K562 (cell line): ENCODE measurements at regions not wholly inside any gene's neighbourhood (a gene's known extent, or its start where the extent isn't known, plus 50 kb on each side); places are given as distances from the start of the nearest gene placed in this dataset.

Experiments used
- ATAC-seq: fragments of 200-7000 bp; cut with Tn5 transposase; 3 replicates; pipeline ENCODE4 v1.9.1; 2020; ENCODE audit warnings: moderate library complexity
- BruUV-seq: library from RNA; stranded (reverse); fragments of 400-500 nt; replicated peaks from 2 replicates; lab custom pipeline; 2021; lab: Mats Ljungman, UMichigan
- CTCF ChIA-PET: fragments of 300-600 bp; formaldehyde crosslinking; extraction: SDS; loops from one replicate; lab custom pipeline; 2021; ENCODE audit warnings: low intra/inter-chr PET ratio; lab: Yijun Ruan, JAX
- POLR2A ChIA-PET: fragments of 300-600, 350-650 bp; sonication (Branson Sonifier 250); formaldehyde crosslinking; extraction: SDS; loops from one replicate; lab custom pipeline; 2021; ENCODE audit warnings: antibody characterized with exemption, inconsistent platforms; lab: Yijun Ruan, JAX
- DNase-seq, 4 experiments: peaks; one replicate each; pipeline versions ENCODE4 v3.0.0 to v3.0.0-alpha.2; 2011 to 2018; ENCODE audit warnings: low spot score in 3 of 4, mixed read lengths in 3 of 4; ENCODE audit errors: extremely low read depth in 1 of 4
- FAIRE-seq: peaks from 2 replicates; lab custom pipeline; 2011; peaks lifted over from hg19 to GRCh38; lab: Jason Lieb, UNC
- H2AFZ ChIP-seq: 2 replicates; pipeline ENCODE4 v1.6.0; 2011; ENCODE audit warnings: low read depth, low read length, control low read depth, inconsistent platforms
- H3K27ac ChIP-seq: fragments of 200-600 bp; 3 replicates; pipeline ENCODE4 v1.8.0; 2011; ENCODE audit warnings: low read depth, mild to moderate bottlenecking, control low read depth, inconsistent platforms, low read length, moderate library complexity, mixed read lengths; ENCODE audit errors: extremely low read depth
- H3K27me3 ChIP-seq, 2 experiments: fragments of 300-600 bp in 1 of 2; 2 replicates in 1 of 2; 3 replicates in 1 of 2; pipeline versions ENCODE4 v1.6.0 to v1.8.0; 2011; ENCODE audit warnings: inconsistent platforms in 2 of 2, low read length in 2 of 2, mild to moderate bottlenecking in 1 of 2, mixed read lengths in 1 of 2, moderate library complexity in 1 of 2; ENCODE audit not compliant: control insufficient read depth in 2 of 2, insufficient read depth in 2 of 2
- H3K36me3 ChIP-seq: fragments of 300-600 bp; 3 replicates; pipeline ENCODE4 v1.8.0; 2011; ENCODE audit warnings: mild to moderate bottlenecking, low read length, inconsistent platforms; ENCODE audit not compliant: control insufficient read depth, insufficient read depth
- H3K4me1 ChIP-seq, 2 experiments: fragments of 200-600 bp in 1 of 2; replicated peaks in 1 of 2; 2 replicates in 1 of 2; 3 replicates in 1 of 2; pipeline versions ENCODE4 v1.5.1 to v1.8.0; 2011; ENCODE audit warnings: inconsistent platforms in 2 of 2, low read length in 2 of 2, mild to moderate bottlenecking in 1 of 2, mixed read lengths in 1 of 2, moderate library complexity in 1 of 2; ENCODE audit not compliant: control insufficient read depth in 2 of 2, insufficient read depth in 2 of 2
- H3K4me2 ChIP-seq: 2 replicates; pipeline ENCODE4 v1.6.1; 2011; ENCODE audit warnings: low read length, control low read depth, inconsistent platforms, mixed read lengths; ENCODE audit not compliant: insufficient read depth
- H3K4me3 ChIP-seq: fragments of 200-600 bp; sonication (generic), shearing (Covaris generic); 2 replicates; pipeline ENCODE4 v1.5.1; 2016; ENCODE audit warnings: control low read depth, inconsistent platforms
- H3K79me2 ChIP-seq: fragments of 200-600 bp; 3 replicates; pipeline ENCODE4 v1.8.0; 2011; ENCODE audit warnings: low read length, inconsistent platforms; ENCODE audit not compliant: control insufficient read depth, insufficient read depth
- H3K9ac ChIP-seq, 2 experiments: 2 replicates each; pipeline versions ENCODE4 v1.6.0 to v1.6.1; 2011; ENCODE audit warnings: low read depth in 2 of 2, low read length in 2 of 2, control low read depth in 1 of 2, inconsistent platforms in 1 of 2, mild to moderate bottlenecking in 1 of 2, mixed read lengths in 1 of 2; ENCODE audit not compliant: insufficient read depth in 1 of 2
- H3K9me1 ChIP-seq: one replicate; pipeline ENCODE4 v1.6.0; 2011; ENCODE audit warnings: inconsistent platforms, mild to moderate bottlenecking, low read length, moderate library complexity; ENCODE audit not compliant: control insufficient read depth, insufficient read depth
- H3K9me3 ChIP-seq: replicated peaks from 2 replicates; pipeline ENCODE4 v1.5.1; 2011; ENCODE audit warnings: low read depth, low read length, inconsistent platforms; ENCODE audit not compliant: control insufficient read depth, insufficient read depth
- H4K20me1 ChIP-seq: replicated peaks from 2 replicates; pipeline ENCODE4 v1.6.1; 2011; ENCODE audit warnings: low read length, inconsistent platforms, mixed read lengths; ENCODE audit not compliant: control insufficient read depth, insufficient read depth
- CXXC5 ChIP-seq: fragments of 250-450 bp; sonication (Bioruptor Pico); IDR thresholded peaks from 2 replicates; pipeline ENCODE4 v1.8.0; 2022; ENCODE audit warnings: inconsistent platforms, mild to moderate bottlenecking, moderate library complexity
- DEAF1 ChIP-seq: fragments of 450-650 bp; formaldehyde crosslinking; IDR thresholded peaks from 2 replicates; pipeline ENCODE4 v1.4.0; 2020; ENCODE audit warnings: mild to moderate bottlenecking, moderate library complexity
- NCOR1 ChIP-seq: fragments of 450-650 bp; IDR thresholded peaks from 2 replicates; pipeline ENCODE4 v1.6.1; 2016; ENCODE audit warnings: mild to moderate bottlenecking, moderate library complexity
- RBFOX2 ChIP-seq: fragments of 200-400 bp; formaldehyde crosslinking; IDR thresholded peaks from 2 replicates; pipeline ENCODE4 v1.6.1; 2017; ENCODE audit warnings: low read depth, mild to moderate bottlenecking, low read length, moderate library complexity
- RBM34 ChIP-seq: fragments of 200-400 bp; formaldehyde crosslinking; IDR thresholded peaks from 2 replicates; pipeline ENCODE4 v1.6.1; 2018; ENCODE audit warnings: low read length, borderline replicate concordance; ENCODE audit not compliant: insufficient read depth
- SIN3B ChIP-seq: fragments of 450-650 bp; IDR thresholded peaks from 2 replicates; pipeline ENCODE4 v1.6.1; 2017; ENCODE audit warnings: low read depth, mild to moderate bottlenecking, moderate library complexity
- ZNF407 ChIP-seq: fragments of 450-650 bp; IDR thresholded peaks from 2 replicates; pipeline ENCODE4 v1.6.1; 2016; ENCODE audit warnings: low read depth
- ZNF436 ChIP-seq: fragments of 250-450, 450-650 bp; sonication (Bioruptor Pico); formaldehyde crosslinking; IDR thresholded peaks from 2 replicates; pipeline ENCODE4 v1.7.0; 2020; ENCODE audit warnings: mild to moderate bottlenecking
- WGBS: fragments of 100-300 bp; shearing (Covaris generic); methylation state at CpG from one replicate; pipeline ENCODE4 v1.1.6; 2016; ENCODE audit warnings: low coverage, mixed read lengths; ENCODE audit not compliant: insufficient coverage; ENCODE audit errors: missing lambda C conversion rate; 5-methylcytosine and 5-hydroxymethylcytosine counted together
- in situ Hi-C: fragments of 300-500 bp; cut with MboI; formaldehyde crosslinking; loops from 4 replicates; pipeline ENCODE4 v1.15.0; 2018; ENCODE audit warnings: inconsistent platforms, mixed read lengths
- intact Hi-C: fragments of 100-400 bp; cut with micrococcal nuclease; formaldehyde crosslinking; loops from 2 replicates; pipeline ENCODE4 v1.14.2; 2022
- TF ChIP-seq, protein P1 (sequence below): fragments of 450-650 bp; IDR thresholded peaks from 2 replicates; pipeline ENCODE4 v1.6.1; 2016; ENCODE audit warnings: low read depth, mild to moderate bottlenecking, moderate library complexity

DNA sequence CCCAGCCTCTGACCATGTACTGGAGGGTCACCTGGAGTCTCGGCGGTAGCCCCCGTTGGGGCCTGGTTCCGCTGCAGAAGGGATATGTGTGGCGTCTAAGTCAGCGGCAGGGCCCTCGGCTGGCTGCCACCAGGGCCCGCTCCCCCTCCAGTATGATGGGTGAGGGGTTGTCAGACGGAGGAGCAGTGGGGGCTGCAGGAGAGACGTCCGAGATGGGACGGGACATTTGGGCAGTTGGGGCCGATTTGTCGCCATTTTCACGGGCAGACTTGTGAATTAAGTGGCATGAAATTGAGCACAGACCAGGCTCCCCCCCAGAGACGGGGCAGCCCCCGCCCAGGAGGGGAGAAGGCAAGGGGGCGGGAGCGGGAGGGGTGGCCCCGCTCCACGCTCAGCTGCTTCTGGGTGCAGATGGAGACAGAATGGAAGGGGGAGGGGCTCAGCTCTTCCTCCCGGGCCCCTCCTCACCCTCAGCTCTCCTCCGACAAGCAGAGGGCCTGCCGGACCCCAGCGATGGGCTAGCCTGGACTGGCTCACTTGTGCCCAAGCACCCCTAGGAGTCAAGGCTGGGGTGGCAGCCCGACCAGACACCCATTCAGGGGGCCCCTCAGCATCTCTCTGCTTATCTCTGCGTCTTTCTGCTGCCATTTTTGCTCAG lies 52.7 kb upstream of the LHX1 start (continued):
- TF ChIP-seq ZNF436 (CRISPR knock-in tag) = no peak
- TF ChIP-seq NCOR1 = no peak
- TF ChIP-seq SIN3B = no peak
- no peak for TF ChIP-seq CXXC5
- TF ChIP-seq RBFOX2 = no peak
- TF ChIP-seq RBM34 = no peak
- no peak for TF ChIP-seq DEAF1 (CRISPR knock-in tag)

DNA sequence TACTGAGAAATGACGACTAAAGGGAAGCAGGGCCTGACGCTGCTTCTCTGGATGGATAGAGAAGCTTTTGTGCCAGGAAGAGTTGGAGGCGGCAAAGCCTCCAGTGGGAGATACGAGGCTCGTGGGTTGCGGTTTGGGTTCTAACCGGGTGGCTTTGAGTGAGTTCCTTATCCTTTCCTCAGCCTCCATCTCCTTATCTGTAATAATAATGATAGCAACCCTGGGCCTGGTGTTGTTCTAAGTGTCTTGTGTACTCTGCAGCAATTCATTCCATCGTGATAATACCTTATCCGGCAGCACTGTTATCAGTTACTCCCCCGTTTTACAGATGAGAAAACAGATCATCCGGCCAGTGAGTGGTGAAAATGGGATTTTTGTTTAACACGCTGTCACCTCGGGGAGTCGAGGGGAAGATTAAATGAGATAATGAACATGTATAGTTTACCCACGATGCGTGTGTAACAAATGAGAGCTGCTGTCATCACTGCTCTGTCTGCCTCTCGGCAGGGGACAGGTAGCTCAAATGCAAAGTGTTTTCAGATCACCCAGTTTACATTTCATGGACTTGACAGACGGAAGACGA lies 52.0 kb upstream of the LHX1 start:
- in situ Hi-C loops (no loop called here), intact Hi-C loops (no loop called here)
- H3K27me3 ChIP-seq = peaks cover 17 to 45% of the 10 kb centered on the region in 2 experiments; a peak in 3 of 5 replicates
- no TSS peak for BruUV-seq
- peak overlapping the region in 1 of 2 experiments; percentile 10; a peak in 1 of 4 replicates for H3K9ac ChIP-seq
- H3K79me2 ChIP-seq = no peaks in the 10 kb centered on the region
- ChIA-PET CTCF (no interaction called here), POLR2A (interaction anchor here (0.9 to 1.4 kb wide), 2 partner anchors 10 kb away, joined by 3 read pairs; no protein-coding TSS in a partner anchor)
- H3K4me1 ChIP-seq = peaks cover 0 to 12% of the 10 kb centered on the region in 2 experiments; a peak in 3 of 5 replicates
- H3K9me3 ChIP-seq = peaks cover 2% of the 10 kb centered on the region; the same call in 1 of the 2 replicates
- no peaks in the 10 kb centered on the region for H3K36me3 ChIP-seq
- WGBS = 2% methylated on average over 19 of the region's 19 CpGs
- H4K20me1 ChIP-seq = no peaks in the 10 kb centered on the region
- FAIRE-seq (no peak), DNase-seq (no peak), ATAC-seq (no peak)
- H2AFZ ChIP-seq = no peak overlapping the region
- no peak overlapping the region for H3K4me2 ChIP-seq
- H3K4me3 ChIP-seq = no peak overlapping the region
- H3K27ac ChIP-seq = no peak overlapping the region
- H3K9me1 ChIP-seq = no peaks in the 10 kb centered on the region
- TF ChIP-seq, protein P1, sequence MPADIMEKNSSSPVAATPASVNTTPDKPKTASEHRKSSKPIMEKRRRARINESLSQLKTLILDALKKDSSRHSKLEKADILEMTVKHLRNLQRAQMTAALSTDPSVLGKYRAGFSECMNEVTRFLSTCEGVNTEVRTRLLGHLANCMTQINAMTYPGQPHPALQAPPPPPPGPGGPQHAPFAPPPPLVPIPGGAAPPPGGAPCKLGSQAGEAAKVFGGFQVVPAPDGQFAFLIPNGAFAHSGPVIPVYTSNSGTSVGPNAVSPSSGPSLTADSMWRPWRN = peak; percentile 90
- no peak for TF ChIP-seq ZNF407
